Heart left ventricle (tissue), 13 donors: ENCODE measurements at regions not wholly inside any gene's neighbourhood (a gene's known extent, or its start where the extent isn't known, plus 50 kb on each side); places are given as distances from the start of the nearest gene placed in this dataset.

ENCODE experiments used
- POLR2A ChIP-seq, 2 donors: fragments of 450-650 bp; IDR thresholded peaks; one replicate each; pipeline ENCODE4 v1.6.1; 2017; ENCODE audit warnings: antibody characterized with exemption in 2 of 2, mild to moderate bottlenecking in 2 of 2, moderate library complexity in 2 of 2
- TF ChIP-seq, protein P1 (sequence below), 12 donors: fragments of 200-600 bp; sonication (generic) in 4 of 12; IDR thresholded peaks; one replicate each; pipeline versions ENCODE4 v1.5.0 to v1.8.0; 2018 to 2022; ENCODE audit warnings: antibody characterized with exemption in 12 of 12, mild to moderate bottlenecking in 5 of 12
- donor health status: ischemic (EF 13 %, LVEDD 7.1; RV severe dilation, severe dysfunction).
- donor health status: DM: no; HTN: yes; CAD: no.
- donor health status: DM: no; HTN: no; CAD: no.
- donor health status: ischemic (EF 25% LVEDD 6.9; RV normal size, moderate dysfunction).
- donor health status: ischemic (EF 25% LVEDD 5.7; RV mildly dilated, moderate dysfunction).
- donor health status: ischemic (EF 35%, LVEDD 5.7; RV mildly dilated, moderate dysfunction).
- donor health status: nonischemic (EF 11% LVEDD 7.7; RV severe dilation, severe dysfunction).
- donor health status: DM: yes; HTN: yes; CAD: no.
- donor health status: PGD.
- donor health status: ischemic (EF 29% LVEDD 5.4; RV normal size, mild dysfunction).
- donor health status: nonischemic (EF 23%, LVEDD 6.1; RV moderate dilation, normal function).

DNA sequence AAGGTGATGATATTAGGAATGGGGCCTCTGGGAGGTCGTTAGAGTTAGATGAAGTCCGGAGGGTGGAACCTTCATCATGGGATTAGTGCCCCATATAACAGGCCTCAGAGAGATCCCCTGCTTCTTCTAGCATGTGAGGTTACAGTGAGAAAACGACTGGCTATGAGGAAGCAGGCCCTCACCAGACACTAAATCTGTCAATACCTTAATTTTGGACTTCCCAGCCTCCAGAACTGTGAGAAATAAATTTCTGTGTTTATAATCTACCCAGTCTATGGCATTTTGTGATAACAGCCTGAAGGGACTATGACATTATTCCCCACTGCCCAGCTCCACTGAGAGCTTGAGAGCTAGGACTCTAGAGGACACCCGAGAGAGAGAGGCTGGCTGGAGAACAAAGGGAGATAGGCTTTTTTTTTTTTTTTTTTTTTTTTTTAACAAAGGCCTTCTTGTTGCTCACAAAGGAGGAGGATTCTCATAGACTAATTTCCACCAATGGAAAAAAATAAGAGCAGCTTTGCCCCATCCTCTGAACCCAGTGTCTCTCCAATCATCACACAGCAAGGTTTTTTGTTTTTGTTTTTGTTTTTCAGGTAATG is 87.8 kb upstream of the EEA1 start:
- TF ChIP-seq POLR2A (IDR thresholded peaks at IDR 0.05), result no peak
- TF ChIP-seq, protein P1, sequence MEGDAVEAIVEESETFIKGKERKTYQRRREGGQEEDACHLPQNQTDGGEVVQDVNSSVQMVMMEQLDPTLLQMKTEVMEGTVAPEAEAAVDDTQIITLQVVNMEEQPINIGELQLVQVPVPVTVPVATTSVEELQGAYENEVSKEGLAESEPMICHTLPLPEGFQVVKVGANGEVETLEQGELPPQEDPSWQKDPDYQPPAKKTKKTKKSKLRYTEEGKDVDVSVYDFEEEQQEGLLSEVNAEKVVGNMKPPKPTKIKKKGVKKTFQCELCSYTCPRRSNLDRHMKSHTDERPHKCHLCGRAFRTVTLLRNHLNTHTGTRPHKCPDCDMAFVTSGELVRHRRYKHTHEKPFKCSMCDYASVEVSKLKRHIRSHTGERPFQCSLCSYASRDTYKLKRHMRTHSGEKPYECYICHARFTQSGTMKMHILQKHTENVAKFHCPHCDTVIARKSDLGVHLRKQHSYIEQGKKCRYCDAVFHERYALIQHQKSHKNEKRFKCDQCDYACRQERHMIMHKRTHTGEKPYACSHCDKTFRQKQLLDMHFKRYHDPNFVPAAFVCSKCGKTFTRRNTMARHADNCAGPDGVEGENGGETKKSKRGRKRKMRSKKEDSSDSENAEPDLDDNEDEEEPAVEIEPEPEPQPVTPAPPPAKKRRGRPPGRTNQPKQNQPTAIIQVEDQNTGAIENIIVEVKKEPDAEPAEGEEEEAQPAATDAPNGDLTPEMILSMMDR (IDR thresholded peaks at IDR 0.05), result no peak
